Lower lobe of right lung (tissue), 2 donors: ENCODE measurements at regions not wholly inside any gene's neighbourhood (a gene's known extent, or its start where the extent isn't known, plus 50 kb on each side); places are given as distances from the start of the nearest gene placed in this dataset.

Experiments used
- ATAC-seq, 2 donors: fragments of 200-7000 bp; cut with Tn5 transposase; one replicate each; pipeline ENCODE4 v1.9.1; 2020 to 2022; ENCODE audit warnings: mild to moderate bottlenecking in 2 of 2, moderate library complexity in 2 of 2
- DNase-seq: peaks from one replicate; pipeline ENCODE4 v3.0.0-alpha.2; 2020
- H3K27ac ChIP-seq: fragments of 200-600 bp; one replicate; pipeline ENCODE4 v1.8.0; 2022
- H3K27me3 ChIP-seq: fragments of 200-600 bp; one replicate; pipeline ENCODE4 v1.8.0; 2022; ENCODE audit warnings: low read depth
- H3K36me3 ChIP-seq: fragments of 200-600 bp; one replicate; pipeline ENCODE4 v1.8.0; 2022; ENCODE audit warnings: mild to moderate bottlenecking
- H3K4me1 ChIP-seq: fragments of 200-600 bp; one replicate; pipeline ENCODE4 v1.8.0; 2022
- H3K4me3 ChIP-seq: fragments of 200-600 bp; one replicate; pipeline ENCODE4 v1.8.0; 2022; ENCODE audit warnings: mild to moderate bottlenecking
- H3K9me3 ChIP-seq: fragments of 200-600 bp; one replicate; pipeline ENCODE4 v1.8.0; 2022
- intact Hi-C: fragments of 100-400 bp; cut with DNase I; formaldehyde crosslinking; loops from one replicate; pipeline ENCODE4 v1.11.0; 2022
- TF ChIP-seq, protein P1 (sequence below): fragments of 200-600 bp; IDR thresholded peaks from one replicate; pipeline ENCODE4 v1.8.0; 2022; ENCODE audit warnings: antibody characterized with exemption, mild to moderate bottlenecking
- donor health status: DM: no; HTN: yes; CAD: no; lungs with severe emphysema.

GRCh38 chr6:138005846-138006245 lies 101.4 kb downstream of the PERP start:
- ATAC-seq, result no peak
- no peaks in the 10 kb centered on the region for H3K9me3 ChIP-seq
- no peak overlapping the region for H3K27ac ChIP-seq
- H3K4me1 ChIP-seq, result no peaks in the 10 kb centered on the region
- DNase-seq, result no peak
- TF ChIP-seq, protein P1, sequence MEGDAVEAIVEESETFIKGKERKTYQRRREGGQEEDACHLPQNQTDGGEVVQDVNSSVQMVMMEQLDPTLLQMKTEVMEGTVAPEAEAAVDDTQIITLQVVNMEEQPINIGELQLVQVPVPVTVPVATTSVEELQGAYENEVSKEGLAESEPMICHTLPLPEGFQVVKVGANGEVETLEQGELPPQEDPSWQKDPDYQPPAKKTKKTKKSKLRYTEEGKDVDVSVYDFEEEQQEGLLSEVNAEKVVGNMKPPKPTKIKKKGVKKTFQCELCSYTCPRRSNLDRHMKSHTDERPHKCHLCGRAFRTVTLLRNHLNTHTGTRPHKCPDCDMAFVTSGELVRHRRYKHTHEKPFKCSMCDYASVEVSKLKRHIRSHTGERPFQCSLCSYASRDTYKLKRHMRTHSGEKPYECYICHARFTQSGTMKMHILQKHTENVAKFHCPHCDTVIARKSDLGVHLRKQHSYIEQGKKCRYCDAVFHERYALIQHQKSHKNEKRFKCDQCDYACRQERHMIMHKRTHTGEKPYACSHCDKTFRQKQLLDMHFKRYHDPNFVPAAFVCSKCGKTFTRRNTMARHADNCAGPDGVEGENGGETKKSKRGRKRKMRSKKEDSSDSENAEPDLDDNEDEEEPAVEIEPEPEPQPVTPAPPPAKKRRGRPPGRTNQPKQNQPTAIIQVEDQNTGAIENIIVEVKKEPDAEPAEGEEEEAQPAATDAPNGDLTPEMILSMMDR, result no peak
- no peaks in the 10 kb centered on the region for H3K27me3 ChIP-seq
- H3K36me3 ChIP-seq, result no peaks in the 10 kb centered on the region
- no peak overlapping the region for H3K4me3 ChIP-seq
- intact Hi-C loops, result no loop called here

- DNase-seq (no peak), ATAC-seq (peak; percentile 43 to 59)
- Histone ChIP-seq H3K27ac (no peak overlapping the region), H3K36me3 (no peaks in the 10 kb centered on the region), H3K9me3 (no peaks in the 10 kb centered on the region), H3K27me3 (no peaks in the 10 kb centered on the region), H3K4me1 (no peaks in the 10 kb centered on the region), H3K4me3 (no peak overlapping the region)
- intact Hi-C loops, result no loop called here
- TF ChIP-seq, protein P1, result peak; percentile 63
Measured at GRCh38 chr6:138007014-138007472, 100.2 kb downstream of the PERP start.

GRCh38 chr6:138008791-138009190 lies 98.4 kb downstream of the PERP start:
- TF ChIP-seq, protein P1, result no peak
- H3K9me3 ChIP-seq, result no peaks in the 10 kb centered on the region
- H3K36me3 ChIP-seq, result no peaks in the 10 kb centered on the region
- H3K27me3 ChIP-seq, result no peaks in the 10 kb centered on the region
- no peak overlapping the region for H3K4me3 ChIP-seq
- DNase-seq, result no peak
- H3K4me1 ChIP-seq, result no peaks in the 10 kb centered on the region
- H3K27ac ChIP-seq, result no peak overlapping the region
- intact Hi-C loops, result no loop called here
- ATAC-seq, result no peak

GRCh38 chr6:138011413-138011812 lies 95.8 kb downstream of the PERP start:
- intact Hi-C loops, result no loop called here
- no peaks in the 10 kb centered on the region for H3K4me1 ChIP-seq
- no peak for DNase-seq
- H3K27ac ChIP-seq, result no peak overlapping the region
- H3K27me3 ChIP-seq, result no peaks in the 10 kb centered on the region
- TF ChIP-seq, protein P1, result no peak
- no peaks in the 10 kb centered on the region for H3K36me3 ChIP-seq
- no peak for ATAC-seq
- H3K4me3 ChIP-seq, result no peak overlapping the region
- H3K9me3 ChIP-seq, result no peaks in the 10 kb centered on the region

GRCh38 chr6:138012682-138013081 lies 94.5 kb downstream of the PERP start:
- ATAC-seq (no peak), DNase-seq (no peak)
- Histone ChIP-seq H3K27me3 (no peaks in the 10 kb centered on the region), H3K9me3 (no peaks in the 10 kb centered on the region), H3K27ac (no peak overlapping the region), H3K4me3 (no peak overlapping the region), H3K36me3 (no peaks in the 10 kb centered on the region), H3K4me1 (no peaks in the 10 kb centered on the region)
- intact Hi-C loops, result no loop called here
- TF ChIP-seq, protein P1, result no peak

- H3K4me1 ChIP-seq, result no peaks in the 10 kb centered on the region
- no peak overlapping the region for H3K27ac ChIP-seq
- no peak overlapping the region for H3K4me3 ChIP-seq
- DNase-seq (no peak), ATAC-seq (no peak)
- no peaks in the 10 kb centered on the region for H3K36me3 ChIP-seq
- TF ChIP-seq, protein P1, result no peak
- intact Hi-C loops, result no loop called here
- H3K27me3 ChIP-seq, result no peaks in the 10 kb centered on the region
- H3K9me3 ChIP-seq, result no peaks in the 10 kb centered on the region
Measured at GRCh38 chr6:138013959-138014358, 93.3 kb downstream of the PERP start.
